GM19351 (cell line): ENCODE measurements at regions not wholly inside any gene's neighbourhood (a gene's known extent, or its start where the extent isn't known, plus 50 kb on each side); places are given as distances from the start of the nearest gene placed in this dataset.
"Not testable (repeated sequence)": the region's sequence is repeated elsewhere in the genome, so short reads cannot be mapped to it uniquely, and the experiment has no call there.

Source experiments
- ATAC-seq: cut with Tn5 transposase; IDR thresholded peaks from one replicate; pipeline ENCODE4 v1.9.1; 2021; ENCODE audit warnings: mild to moderate bottlenecking, moderate library complexity; ENCODE audit not compliant: unreplicated experiment

GRCh38 chr1:4133297-4133938, 233.3 kb upstream of the C1orf174 start:
- no peak for ATAC-seq

- ATAC-seq = no peak
Measured at GRCh38 chr1:4133939-4134321, 233.9 kb upstream of the C1orf174 start.

- ATAC-seq = not testable (repeated sequence)
Measured at GRCh38 chr1:4135853-4136252, 235.8 kb upstream of the C1orf174 start.

- no peak for ATAC-seq
Measured at GRCh38 chr1:4137621-4138415, 237.7 kb upstream of the C1orf174 start.

- no peak for ATAC-seq
Measured at GRCh38 chr1:4139646-4140045, 239.6 kb upstream of the C1orf174 start.

GRCh38 chr1:4140241-4140640, 240.2 kb upstream of the C1orf174 start:
- no peak for ATAC-seq

- no peak for ATAC-seq
Measured at GRCh38 chr1:4140821-4141220, 240.7 kb upstream of the C1orf174 start.

GRCh38 chr1:4144349-4144971, 244.4 kb upstream of the C1orf174 start:
- no peak for ATAC-seq

GRCh38 chr1:4146101-4146500, 246.0 kb upstream of the C1orf174 start:
- no peak for ATAC-seq

GRCh38 chr1:4146614-4147013, 246.5 kb upstream of the C1orf174 start:
- ATAC-seq = no peak

- no peak for ATAC-seq
Measured at GRCh38 chr1:4147509-4147908, 247.4 kb upstream of the C1orf174 start.

- no peak for ATAC-seq
Measured at GRCh38 chr1:4149281-4149680, 249.2 kb upstream of the C1orf174 start.

- ATAC-seq = no peak
Measured at GRCh38 chr1:4149831-4150230, 249.8 kb upstream of the C1orf174 start.

GRCh38 chr1:4150262-4150661, 250.2 kb upstream of the C1orf174 start:
- no peak for ATAC-seq

- no peak for ATAC-seq
Measured at GRCh38 chr1:4152266-4152665, 252.2 kb upstream of the C1orf174 start.

- no peak for ATAC-seq
Measured at GRCh38 chr1:4153571-4153970, 253.5 kb upstream of the C1orf174 start.

- no peak for ATAC-seq
Measured at GRCh38 chr1:4156241-4156973, 256.3 kb upstream of the C1orf174 start.

- ATAC-seq = no peak
Measured at GRCh38 chr1:4160181-4160580, 260.1 kb upstream of the C1orf174 start.

- no peak for ATAC-seq
Measured at GRCh38 chr1:4161366-4162006, 261.4 kb upstream of the C1orf174 start.

GRCh38 chr1:4164965-4165364, 264.9 kb upstream of the C1orf174 start:
- no peak for ATAC-seq
